GM12872 (cell line): ENCODE measurements at regions not wholly inside any gene's neighbourhood (a gene's known extent, or its start where the extent isn't known, plus 50 kb on each side); places are given as distances from the start of the nearest gene placed in this dataset.

ENCODE experiments used
- CTCF ChIP-seq: IDR thresholded peaks from 3 replicates; pipeline ENCODE4 v1.5.1; 2011; ENCODE audit warnings: low read depth, mild to moderate bottlenecking, low read length, moderate library complexity; ENCODE audit not compliant: insufficient read depth

- TF ChIP-seq CTCF: no peak
These were observed 171.9 kb downstream of the BUD13 start for GRCh38 chr11:116600930-116601329.

GRCh38 chr11:116598556-116598955 is 174.2 kb downstream of the BUD13 start:
- TF ChIP-seq CTCF: no peak

- no peak for TF ChIP-seq CTCF
These were observed 174.8 kb downstream of the BUD13 start for GRCh38 chr11:116598036-116598435.

GRCh38 chr11:116596346-116597260 is 176.2 kb downstream of the BUD13 start:
- no peak for TF ChIP-seq CTCF

GRCh38 chr11:116595305-116595880 is 177.4 kb downstream of the BUD13 start:
- no peak for TF ChIP-seq CTCF

- no peak for TF ChIP-seq CTCF
These were observed 181.8 kb downstream of the BUD13 start for GRCh38 chr11:116590844-116591570.

- TF ChIP-seq CTCF: no peak
These were observed 183.4 kb downstream of the BUD13 start for GRCh38 chr11:116589402-116589801.
